ENCODE measurements at regions not wholly inside any gene's neighbourhood (a gene's known extent, or its start where the extent isn't known, plus 50 kb on each side); places are given as distances from the start of the nearest gene placed in this dataset.

DNA sequence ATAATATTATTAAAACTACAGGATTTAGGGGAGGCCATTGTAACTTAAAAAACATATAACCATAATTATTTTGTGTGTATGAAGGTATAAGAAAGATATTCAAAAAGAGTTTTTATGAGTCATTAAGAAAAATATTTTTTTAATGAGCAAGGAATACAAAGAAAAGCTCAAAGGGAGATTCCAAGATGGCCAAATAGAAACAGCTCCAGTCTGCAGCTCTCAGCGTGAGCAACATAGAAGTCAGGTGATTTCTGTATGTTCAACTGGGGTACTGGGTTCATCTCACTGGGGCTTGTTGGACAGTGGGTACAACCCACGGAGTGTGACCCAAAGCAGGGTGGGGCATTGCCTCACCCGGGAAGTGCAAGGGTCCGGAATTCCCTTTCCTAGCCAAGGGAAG, 336.1 kb downstream of the TBL1XR1 start:
- Histone ChIP-seq H3K4me3 (no peak overlapping the region), H3K9me3 (no peaks in the 10 kb centered on the region), H3K36me3 (no peaks in the 10 kb centered on the region), H3K27me3 (no peaks in the 10 kb centered on the region), H3K27ac (no peak overlapping the region), H3K4me1 (no peaks in the 10 kb centered on the region)
- intact Hi-C loops (cut with DNase I): no loop called here
- TF ChIP-seq, protein P1, sequence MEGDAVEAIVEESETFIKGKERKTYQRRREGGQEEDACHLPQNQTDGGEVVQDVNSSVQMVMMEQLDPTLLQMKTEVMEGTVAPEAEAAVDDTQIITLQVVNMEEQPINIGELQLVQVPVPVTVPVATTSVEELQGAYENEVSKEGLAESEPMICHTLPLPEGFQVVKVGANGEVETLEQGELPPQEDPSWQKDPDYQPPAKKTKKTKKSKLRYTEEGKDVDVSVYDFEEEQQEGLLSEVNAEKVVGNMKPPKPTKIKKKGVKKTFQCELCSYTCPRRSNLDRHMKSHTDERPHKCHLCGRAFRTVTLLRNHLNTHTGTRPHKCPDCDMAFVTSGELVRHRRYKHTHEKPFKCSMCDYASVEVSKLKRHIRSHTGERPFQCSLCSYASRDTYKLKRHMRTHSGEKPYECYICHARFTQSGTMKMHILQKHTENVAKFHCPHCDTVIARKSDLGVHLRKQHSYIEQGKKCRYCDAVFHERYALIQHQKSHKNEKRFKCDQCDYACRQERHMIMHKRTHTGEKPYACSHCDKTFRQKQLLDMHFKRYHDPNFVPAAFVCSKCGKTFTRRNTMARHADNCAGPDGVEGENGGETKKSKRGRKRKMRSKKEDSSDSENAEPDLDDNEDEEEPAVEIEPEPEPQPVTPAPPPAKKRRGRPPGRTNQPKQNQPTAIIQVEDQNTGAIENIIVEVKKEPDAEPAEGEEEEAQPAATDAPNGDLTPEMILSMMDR (IDR thresholded peaks at IDR 0.05): no peak
- DNase-seq (ENCODE audit: low spot score in 2 of 2): no peak

DNA sequence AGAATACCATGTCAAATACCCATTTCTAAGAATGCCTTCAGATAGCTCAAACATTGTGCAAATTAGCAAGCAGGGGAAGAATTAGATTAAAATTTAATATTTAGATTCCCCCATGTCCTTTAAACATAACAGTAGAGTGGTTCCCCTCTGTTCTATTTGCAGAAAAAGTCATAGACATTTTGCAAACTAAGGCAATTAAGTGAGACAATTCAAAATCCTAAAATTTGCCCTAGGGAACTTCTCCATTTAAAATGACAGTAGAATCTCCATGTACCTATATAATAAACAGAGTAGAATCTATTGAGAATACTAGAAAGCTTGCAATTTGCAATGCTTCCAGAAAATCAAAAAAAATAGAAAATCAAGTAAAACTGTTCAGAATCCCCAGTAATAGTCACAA, 340.6 kb downstream of the TBL1XR1 start:
- intact Hi-C loops (cut with DNase I): no loop called here
- H3K36me3 ChIP-seq: no peaks in the 10 kb centered on the region
- no peak overlapping the region for H3K4me3 ChIP-seq
- H3K4me1 ChIP-seq: no peaks in the 10 kb centered on the region
- TF ChIP-seq, protein P1 (IDR thresholded peaks at IDR 0.05): no peak
- no peaks in the 10 kb centered on the region for H3K27me3 ChIP-seq
- no peak for DNase-seq (ENCODE audit: low spot score in 2 of 2)
- no peak overlapping the region for H3K27ac ChIP-seq
- no peaks in the 10 kb centered on the region for H3K9me3 ChIP-seq

DNA sequence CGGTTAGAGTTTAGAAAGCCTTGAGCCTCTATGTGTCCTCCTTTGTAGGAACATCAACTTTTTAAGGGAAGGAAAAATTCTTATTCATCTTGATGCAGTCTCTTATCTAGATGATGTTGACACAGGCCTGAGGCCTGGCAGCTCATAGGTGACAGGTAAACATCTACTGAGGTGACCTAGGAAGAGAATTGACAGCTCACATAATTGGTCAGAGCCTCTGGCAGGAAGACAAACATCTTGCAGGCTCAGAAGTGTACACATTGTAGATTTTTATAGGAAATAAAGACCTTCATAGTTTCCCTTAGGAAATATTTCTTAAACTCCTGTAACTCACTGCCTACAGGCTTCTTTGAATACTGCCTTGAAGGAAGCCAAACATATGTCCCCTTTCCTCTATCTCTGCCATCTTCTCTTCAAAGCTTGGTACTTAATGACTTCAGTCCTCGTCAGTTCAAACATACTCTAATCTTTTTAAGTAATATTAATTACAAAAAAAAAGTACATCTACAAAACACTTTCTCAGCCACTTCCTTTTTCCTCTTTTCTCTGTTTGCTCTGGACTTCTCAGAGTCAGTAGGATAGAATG, 341.3 kb downstream of the TBL1XR1 start:
- TF ChIP-seq, protein P1 (IDR thresholded peaks at IDR 0.05): no peak
- no peak overlapping the region for H3K27ac ChIP-seq
- no peak for DNase-seq (ENCODE audit: low spot score in 2 of 2)
- intact Hi-C loops (cut with DNase I): no loop called here
- H3K36me3 ChIP-seq: no peaks in the 10 kb centered on the region
- no peaks in the 10 kb centered on the region for H3K9me3 ChIP-seq
- no peak overlapping the region for H3K4me3 ChIP-seq
- no peaks in the 10 kb centered on the region for H3K27me3 ChIP-seq
- no peaks in the 10 kb centered on the region for H3K4me1 ChIP-seq

DNA sequence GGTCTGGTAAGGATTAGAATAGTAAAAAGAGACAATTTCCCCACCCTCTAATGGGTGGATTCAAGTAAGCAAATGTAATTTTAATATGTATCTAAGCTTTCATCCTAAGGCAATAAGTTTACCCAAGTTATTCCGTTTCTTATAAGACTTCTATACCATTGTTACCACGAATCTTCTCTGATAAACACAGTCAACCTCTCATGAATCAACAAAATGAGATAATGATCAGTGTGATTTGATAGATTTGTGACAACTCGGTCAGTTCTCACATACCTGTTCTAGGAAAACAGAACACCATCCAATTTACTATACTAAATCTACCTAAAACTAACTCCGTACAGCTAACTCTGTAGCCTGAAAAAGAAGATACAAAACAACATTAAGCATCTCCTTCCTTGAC, 342.1 kb downstream of the TBL1XR1 start:
- intact Hi-C loops (cut with DNase I): no loop called here
- no peak overlapping the region for H3K4me3 ChIP-seq
- H3K27ac ChIP-seq: no peak overlapping the region
- no peaks in the 10 kb centered on the region for H3K36me3 ChIP-seq
- no peaks in the 10 kb centered on the region for H3K4me1 ChIP-seq
- no peak for DNase-seq (ENCODE audit: low spot score in 2 of 2)
- H3K27me3 ChIP-seq: no peaks in the 10 kb centered on the region
- H3K9me3 ChIP-seq: no peaks in the 10 kb centered on the region
- TF ChIP-seq, protein P1 (IDR thresholded peaks at IDR 0.05): no peak

DNA sequence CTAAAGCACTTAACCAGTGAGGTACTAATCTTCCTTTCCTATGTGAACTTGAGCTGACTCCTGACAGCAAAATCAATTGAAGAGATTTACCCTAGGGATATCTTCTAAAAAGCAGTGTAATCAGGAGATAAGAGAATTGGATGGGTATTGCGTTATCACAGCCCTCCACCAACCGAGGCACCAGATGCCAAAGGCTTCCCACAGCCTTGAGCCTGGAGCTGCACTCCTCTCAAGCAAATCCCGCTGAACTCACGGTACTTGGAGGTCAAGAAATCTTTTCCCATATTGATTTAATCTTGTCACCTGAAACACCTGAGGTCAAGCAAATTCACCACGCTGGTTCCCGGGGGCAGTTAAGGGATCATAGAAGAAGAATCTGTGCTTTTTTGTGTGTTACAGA, 346.8 kb downstream of the TBL1XR1 start:
- TF ChIP-seq, protein P1 (IDR thresholded peaks at IDR 0.05): no peak
- Histone ChIP-seq H3K4me3 (no peak overlapping the region), H3K9me3 (no peaks in the 10 kb centered on the region), H3K4me1 (no peaks in the 10 kb centered on the region), H3K27me3 (no peaks in the 10 kb centered on the region), H3K27ac (no peak overlapping the region), H3K36me3 (no peaks in the 10 kb centered on the region)
- intact Hi-C loops (cut with DNase I): no loop called here
- DNase-seq (ENCODE audit: low spot score in 2 of 2): no peak
